ENCODE measurements at regions not wholly inside any gene's neighbourhood (a gene's known extent, or its start where the extent isn't known, plus 50 kb on each side); places are given as distances from the start of the nearest gene placed in this dataset.

GRCh38 chr18:27662537-27662936 is 477.4 kb upstream of the CHST9 start:
- TF ChIP-seq, protein P1, sequence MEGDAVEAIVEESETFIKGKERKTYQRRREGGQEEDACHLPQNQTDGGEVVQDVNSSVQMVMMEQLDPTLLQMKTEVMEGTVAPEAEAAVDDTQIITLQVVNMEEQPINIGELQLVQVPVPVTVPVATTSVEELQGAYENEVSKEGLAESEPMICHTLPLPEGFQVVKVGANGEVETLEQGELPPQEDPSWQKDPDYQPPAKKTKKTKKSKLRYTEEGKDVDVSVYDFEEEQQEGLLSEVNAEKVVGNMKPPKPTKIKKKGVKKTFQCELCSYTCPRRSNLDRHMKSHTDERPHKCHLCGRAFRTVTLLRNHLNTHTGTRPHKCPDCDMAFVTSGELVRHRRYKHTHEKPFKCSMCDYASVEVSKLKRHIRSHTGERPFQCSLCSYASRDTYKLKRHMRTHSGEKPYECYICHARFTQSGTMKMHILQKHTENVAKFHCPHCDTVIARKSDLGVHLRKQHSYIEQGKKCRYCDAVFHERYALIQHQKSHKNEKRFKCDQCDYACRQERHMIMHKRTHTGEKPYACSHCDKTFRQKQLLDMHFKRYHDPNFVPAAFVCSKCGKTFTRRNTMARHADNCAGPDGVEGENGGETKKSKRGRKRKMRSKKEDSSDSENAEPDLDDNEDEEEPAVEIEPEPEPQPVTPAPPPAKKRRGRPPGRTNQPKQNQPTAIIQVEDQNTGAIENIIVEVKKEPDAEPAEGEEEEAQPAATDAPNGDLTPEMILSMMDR (IDR thresholded peaks at IDR 0.05), result no peak
- Mint-ChIP-seq H3K9me3 (peaks cover 1% of the 10 kb centered on the region), H3K4me3 (no peak overlapping the region), H3K4me1 (ENCODE audit: low read depth) (no peaks in the 10 kb centered on the region), H3K27me3 (no peaks in the 10 kb centered on the region), H3K27ac (no peak overlapping the region), H3K36me3 (ENCODE audit: low read depth) (no peaks in the 10 kb centered on the region)
- no peak for ATAC-seq
- POLR2A ChIA-PET, result no interaction called here
- CTCF ChIA-PET, result no interaction called here
- intact Hi-C loops (cut with micrococcal nuclease), result no loop called here
- no peak for DNase-seq

- CTCF ChIA-PET, result no interaction called here
- TF ChIP-seq, protein P1 (IDR thresholded peaks at IDR 0.05), result no peak
- Mint-ChIP-seq H3K27ac (no peak overlapping the region), H3K4me1 (ENCODE audit: low read depth) (no peaks in the 10 kb centered on the region), H3K36me3 (ENCODE audit: low read depth) (no peaks in the 10 kb centered on the region), H3K9me3 (peaks cover 1% of the 10 kb centered on the region), H3K4me3 (no peak overlapping the region), H3K27me3 (no peaks in the 10 kb centered on the region)
- POLR2A ChIA-PET, result no interaction called here
- ATAC-seq (no peak), DNase-seq (no peak)
- intact Hi-C loops (cut with micrococcal nuclease), result no loop called here
These were observed 476.4 kb upstream of the CHST9 start for GRCh38 chr18:27661320-27662018.

DNA sequence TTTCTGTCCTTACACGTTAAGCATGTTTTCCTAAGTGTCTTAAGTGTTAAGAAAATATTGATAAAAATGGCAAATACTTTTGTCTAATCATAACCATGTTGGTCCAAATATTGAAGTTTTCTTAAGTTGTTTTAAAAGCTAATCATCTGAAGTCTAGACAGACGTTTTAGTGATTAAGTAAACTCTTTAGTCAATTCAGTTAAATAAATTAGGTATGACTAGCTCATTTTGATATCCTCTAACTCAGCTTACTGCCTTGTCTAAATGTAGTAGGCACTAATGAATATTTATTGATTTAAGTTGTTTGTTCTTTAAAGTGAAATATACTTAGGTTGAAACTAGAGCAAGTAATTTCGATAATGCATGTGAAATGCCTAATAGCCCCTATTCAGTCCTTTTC is 471.8 kb upstream of the CHST9 start:
- Mint-ChIP-seq H3K27me3 (no peaks in the 10 kb centered on the region), H3K9me3 (no peaks in the 10 kb centered on the region), H3K27ac (no peak overlapping the region), H3K4me3 (no peak overlapping the region), H3K36me3 (ENCODE audit: low read depth) (no peaks in the 10 kb centered on the region), H3K4me1 (ENCODE audit: low read depth) (no peaks in the 10 kb centered on the region)
- intact Hi-C loops (cut with micrococcal nuclease), result no loop called here
- CTCF ChIA-PET, result no interaction called here
- TF ChIP-seq, protein P1 (IDR thresholded peaks at IDR 0.05), result no peak
- ATAC-seq, result no peak
- POLR2A ChIA-PET, result no interaction called here
- DNase-seq, result no peak

- ChIA-PET POLR2A (no interaction called here), CTCF (no interaction called here)
- no peaks in the 10 kb centered on the region for H3K4me1 Mint-ChIP-seq (ENCODE audit: low read depth)
- TF ChIP-seq, protein P1 (IDR thresholded peaks at IDR 0.05), result no peak
- H3K4me3 Mint-ChIP-seq, result no peak overlapping the region
- no peak for DNase-seq
- H3K27me3 Mint-ChIP-seq, result no peaks in the 10 kb centered on the region
- H3K36me3 Mint-ChIP-seq (ENCODE audit: low read depth), result no peaks in the 10 kb centered on the region
- H3K9me3 Mint-ChIP-seq, result no peaks in the 10 kb centered on the region
- no peak overlapping the region for H3K27ac Mint-ChIP-seq
- intact Hi-C loops (cut with micrococcal nuclease), result no loop called here
- ATAC-seq, result no peak
These were observed 471.2 kb upstream of the CHST9 start for GRCh38 chr18:27656167-27656778.

- Mint-ChIP-seq H3K36me3 (ENCODE audit: low read depth) (no peaks in the 10 kb centered on the region), H3K27me3 (no peaks in the 10 kb centered on the region), H3K4me1 (ENCODE audit: low read depth) (no peaks in the 10 kb centered on the region), H3K4me3 (no peak overlapping the region), H3K27ac (no peak overlapping the region), H3K9me3 (peaks cover 2% of the 10 kb centered on the region)
- ATAC-seq (no peak), DNase-seq (no peak)
- CTCF ChIA-PET, result no interaction called here
- TF ChIP-seq, protein P1 (IDR thresholded peaks at IDR 0.05), result no peak
- intact Hi-C loops (cut with micrococcal nuclease), result no loop called here
- POLR2A ChIA-PET, result no interaction called here
These were observed 468.1 kb upstream of the CHST9 start for GRCh38 chr18:27653247-27653646.

Measured in activated CD8-positive, alpha-beta T cell treated with anti-CD3 and anti-CD28 coated beads for 36 hours (primary cell).